ENCODE measurements at regions not wholly inside any gene's neighbourhood (a gene's known extent, or its start where the extent isn't known, plus 50 kb on each side); places are given as distances from the start of the nearest gene placed in this dataset.
"Not testable (repeated sequence)": the region's sequence is repeated elsewhere in the genome, so short reads cannot be mapped to it uniquely, and the experiment has no call there.

- DNase-seq: not testable (repeated sequence)
Measured at GRCh38 chr12:124070394-124071074, 97.5 kb downstream of the ZNF664 start.

GRCh38 chr12:124071075-124071443 is 98.0 kb downstream of the ZNF664 start:
- DNase-seq: no peak

- no peak for DNase-seq
Measured at GRCh38 chr12:124073356-124074035, 100.5 kb downstream of the ZNF664 start.

- no peak for DNase-seq
Measured at GRCh38 chr12:124075841-124076240, 102.8 kb downstream of the ZNF664 start.

- DNase-seq: peak in 1 of 3 experiments; percentile 69
Measured at GRCh38 chr12:124077701-124078100, 104.7 kb downstream of the ZNF664 start.

GRCh38 chr12:124078800-124079199 is 105.8 kb downstream of the ZNF664 start:
- DNase-seq: no peak

- no peak for DNase-seq
Measured at GRCh38 chr12:124080649-124081048, 107.6 kb downstream of the ZNF664 start.

GRCh38 chr12:124082012-124082411 is 109.0 kb downstream of the ZNF664 start:
- peak in 1 of 3 experiments; percentile 30 for DNase-seq

GRCh38 chr12:124082687-124083086 is 109.7 kb downstream of the ZNF664 start:
- no peak for DNase-seq

GRCh38 chr12:124083708-124084107 is 110.7 kb downstream of the ZNF664 start:
- DNase-seq: no peak

GRCh38 chr12:124085419-124086296 is 112.6 kb downstream of the ZNF664 start:
- no peak for DNase-seq

- DNase-seq: no peak
Measured at GRCh38 chr12:124086299-124086898, 113.4 kb downstream of the ZNF664 start.

- DNase-seq: peak in 1 of 3 experiments; percentile 24
Measured at GRCh38 chr12:124087266-124088051, 114.4 kb downstream of the ZNF664 start.

- no peak for DNase-seq
Measured at GRCh38 chr12:124088217-124088907, 115.3 kb downstream of the ZNF664 start.

- not testable (repeated sequence) for DNase-seq
Measured at GRCh38 chr12:124089181-124089914, 116.3 kb downstream of the ZNF664 start.

- DNase-seq: no peak
Measured at GRCh38 chr12:124091835-124092234, 118.8 kb downstream of the ZNF664 start.

GRCh38 chr12:124092532-124092931 is 119.5 kb downstream of the ZNF664 start:
- DNase-seq: not testable (repeated sequence)

GRCh38 chr12:124093297-124093696 is 120.3 kb downstream of the ZNF664 start:
- no peak for DNase-seq

- DNase-seq: peak; percentile 40 to 80 (median 62)
Measured at GRCh38 chr12:124094188-124094587, 121.2 kb downstream of the ZNF664 start.

- DNase-seq: peak; percentile 66 to 90 (median 69)
Measured at GRCh38 chr12:124094733-124095132, 121.7 kb downstream of the ZNF664 start.

GRCh38 chr12:124096109-124096508 is 123.1 kb downstream of the ZNF664 start:
- no peak for DNase-seq
